ENCODE measurements at regions not wholly inside any gene's neighbourhood (a gene's known extent, or its start where the extent isn't known, plus 50 kb on each side); places are given as distances from the start of the nearest gene placed in this dataset.

- no peak for DNase-seq
Observed at GRCh38 chr6:9435281-9435680, 979.6 kb downstream of the TFAP2A start.

- DNase-seq = no peak
Observed at GRCh38 chr6:9431945-9432344, 982.9 kb downstream of the TFAP2A start.

GRCh38 chr6:9428421-9429172 lies 986.3 kb downstream of the TFAP2A start:
- no peak for DNase-seq

- no peak for DNase-seq
Observed at GRCh38 chr6:9422138-9422537, 986.8 kb upstream of the SLC35B3 start.

GRCh38 chr6:9420316-9421015 lies 985.1 kb upstream of the SLC35B3 start:
- no peak for DNase-seq

GRCh38 chr6:9417400-9417799 lies 982.1 kb upstream of the SLC35B3 start:
- no peak for DNase-seq

GRCh38 chr6:9412951-9413559 lies 977.7 kb upstream of the SLC35B3 start:
- DNase-seq = no peak

GRCh38 chr6:9409126-9409525 lies 973.8 kb upstream of the SLC35B3 start:
- no peak for DNase-seq

- DNase-seq = no peak
Observed at GRCh38 chr6:9408402-9409117, 973.2 kb upstream of the SLC35B3 start.

- DNase-seq = no peak
Observed at GRCh38 chr6:9405825-9406224, 970.5 kb upstream of the SLC35B3 start.

- no peak for DNase-seq
Observed at GRCh38 chr6:9405369-9405768, 970.0 kb upstream of the SLC35B3 start.

- DNase-seq = no peak
Observed at GRCh38 chr6:9404351-9405146, 969.2 kb upstream of the SLC35B3 start.

- DNase-seq = no peak
Observed at GRCh38 chr6:9403736-9404135, 968.4 kb upstream of the SLC35B3 start.

- no peak for DNase-seq
Observed at GRCh38 chr6:9401960-9402359, 966.6 kb upstream of the SLC35B3 start.

GRCh38 chr6:9399916-9400315 lies 964.6 kb upstream of the SLC35B3 start:
- DNase-seq = no peak

- DNase-seq = no peak
Observed at GRCh38 chr6:9398767-9399373, 963.5 kb upstream of the SLC35B3 start.

GRCh38 chr6:9398071-9398766 lies 962.9 kb upstream of the SLC35B3 start:
- no peak for DNase-seq

GRCh38 chr6:9388596-9388995 lies 953.3 kb upstream of the SLC35B3 start:
- no peak for DNase-seq

- no peak for DNase-seq
Observed at GRCh38 chr6:9380568-9380967, 945.2 kb upstream of the SLC35B3 start.

GRCh38 chr6:9373308-9373707 lies 938.0 kb upstream of the SLC35B3 start:
- no peak for DNase-seq

GRCh38 chr6:9370480-9370879 lies 935.1 kb upstream of the SLC35B3 start:
- DNase-seq = no peak
